H9 (cell line): ENCODE measurements at regions not wholly inside any gene's neighbourhood (a gene's known extent, or its start where the extent isn't known, plus 50 kb on each side); places are given as distances from the start of the nearest gene placed in this dataset.

Experiments
- DNase-seq: peaks from one replicate; pipeline ENCODE4 v3.0.0-alpha.2; 2017
- H2AFZ ChIP-seq: one replicate; pipeline ENCODE4 v1.6.1; 2013; ENCODE audit warnings: mild to moderate bottlenecking, low read length, control low read depth, moderate library complexity
- H2AK5ac ChIP-seq: 2 replicates; pipeline ENCODE4 v1.6.1; 2013; ENCODE audit warnings: low read length, control low read depth, mixed read lengths; ENCODE audit not compliant: insufficient read length
- H2BK120ac ChIP-seq: one replicate; pipeline ENCODE4 v1.6.1; 2013; ENCODE audit warnings: low read depth, mild to moderate bottlenecking, low read length, control low read depth, inconsistent platforms; ENCODE audit not compliant: poor library complexity, severe bottlenecking
- H2BK12ac ChIP-seq: 2 replicates; pipeline ENCODE4 v1.6.1; 2013; ENCODE audit warnings: low read length, control low read depth, mixed read lengths, low read depth; ENCODE audit not compliant: insufficient read length
- H2BK15ac ChIP-seq: 2 replicates; pipeline ENCODE4 v1.6.1; 2013; ENCODE audit warnings: low read depth, low read length, control low read depth
- H2BK20ac ChIP-seq: one replicate; pipeline ENCODE4 v1.6.1; 2013; ENCODE audit warnings: low read depth, mild to moderate bottlenecking, low read length, control low read depth, inconsistent platforms; ENCODE audit not compliant: poor library complexity, severe bottlenecking
- H2BK5ac ChIP-seq: 2 replicates; pipeline ENCODE4 v1.6.1; 2013; ENCODE audit warnings: low read length, control low read depth, mixed read lengths; ENCODE audit not compliant: insufficient read length
- H3K14ac ChIP-seq: 2 replicates; pipeline ENCODE4 v1.6.1; 2013; ENCODE audit warnings: low read length, control low read depth; ENCODE audit not compliant: insufficient read depth
- H3K18ac ChIP-seq: 2 replicates; pipeline ENCODE4 v1.6.1; 2013; ENCODE audit warnings: low read depth, mild to moderate bottlenecking, mixed read lengths, low read length, control low read depth; ENCODE audit not compliant: insufficient read length
- H3K23ac ChIP-seq: 2 replicates; pipeline ENCODE4 v1.6.1; 2013; ENCODE audit warnings: low read length, control low read depth, mixed read lengths, low read depth; ENCODE audit not compliant: insufficient read length
- H3K23me2 ChIP-seq: 2 replicates; pipeline ENCODE4 v1.6.1; 2013; ENCODE audit warnings: low read depth, mild to moderate bottlenecking, mixed read lengths, low read length, control low read depth; ENCODE audit not compliant: insufficient read length, poor library complexity, severe bottlenecking
- H3K27ac ChIP-seq: 2 replicates; pipeline ENCODE4 v1.5.1; 2013; ENCODE audit warnings: low read length, control low read depth, mixed read lengths, low read depth; ENCODE audit not compliant: insufficient read length
- H3K27me3 ChIP-seq: 2 replicates; pipeline ENCODE4 v1.6.1; 2013; ENCODE audit warnings: low read length, control low read depth, inconsistent platforms; ENCODE audit not compliant: insufficient read depth
- H3K4ac ChIP-seq: 2 replicates; pipeline ENCODE4 v1.6.1; 2013; ENCODE audit warnings: low read depth, mild to moderate bottlenecking, control low read depth, inconsistent platforms, low read length, moderate library complexity
- H3K4me1 ChIP-seq: 2 replicates; pipeline ENCODE4 v1.6.1; 2013; ENCODE audit warnings: low read length, control low read depth, inconsistent platforms; ENCODE audit not compliant: insufficient read depth
- H3K4me2 ChIP-seq: 2 replicates; pipeline ENCODE4 v1.6.1; 2013; ENCODE audit warnings: low read length, control low read depth, mixed read lengths; ENCODE audit not compliant: insufficient read length, insufficient read depth
- H3K56ac ChIP-seq: 2 replicates; pipeline ENCODE4 v1.6.1; 2013; ENCODE audit warnings: low read depth, mild to moderate bottlenecking, mixed read lengths, low read length, control low read depth; ENCODE audit not compliant: insufficient read length
- H3K79me1 ChIP-seq: 2 replicates; pipeline ENCODE4 v1.6.1; 2013; ENCODE audit warnings: low read depth, mild to moderate bottlenecking, moderate library complexity, low read length, control low read depth, inconsistent platforms; ENCODE audit not compliant: insufficient read depth, poor library complexity, severe bottlenecking
- H3K79me2 ChIP-seq: 2 replicates; pipeline ENCODE4 v1.6.1; 2013; ENCODE audit warnings: low read length, control low read depth, inconsistent platforms; ENCODE audit not compliant: insufficient read depth
- H3K9ac ChIP-seq: 2 replicates; pipeline ENCODE4 v1.6.1; 2013; ENCODE audit warnings: low read length, control low read depth, mixed read lengths; ENCODE audit not compliant: insufficient read length; ENCODE audit errors: extremely low read depth
- H3K9me3 ChIP-seq: one replicate; pipeline ENCODE4 v1.6.1; 2013; ENCODE audit warnings: low read depth, low read length, inconsistent platforms; ENCODE audit not compliant: control insufficient read depth
- H3T11ph ChIP-seq: one replicate; pipeline ENCODE4 v1.6.1; 2013; ENCODE audit warnings: mild to moderate bottlenecking, low read length, control low read depth, inconsistent platforms
- H4K20me1 ChIP-seq: one replicate; pipeline ENCODE4 v1.6.1; 2013; ENCODE audit not compliant: control insufficient read depth, insufficient read length, insufficient read depth
- H4K5ac ChIP-seq: 2 replicates; pipeline ENCODE4 v1.6.1; 2013; ENCODE audit warnings: low read depth, mild to moderate bottlenecking, mixed read lengths, low read length, control low read depth; ENCODE audit not compliant: insufficient read length
- H4K8ac ChIP-seq: replicated peaks from 2 replicates; pipeline ENCODE4 v1.6.1; 2013; ENCODE audit warnings: low read length, control low read depth, mixed read lengths, low read depth; ENCODE audit not compliant: insufficient read length
- H4K91ac ChIP-seq: 2 replicates; pipeline ENCODE4 v1.6.1; 2013; ENCODE audit warnings: low read depth, mild to moderate bottlenecking, moderate library complexity, mixed read lengths, low read length, control low read depth; ENCODE audit not compliant: insufficient read length
- H3K27ac Mint-ChIP-seq, 3 experiments: 2 replicates in 2 of 3; 3 replicates in 1 of 3; pipeline ENCODE4 v1.8.0; 2020 to 2021; ENCODE audit warnings: mixed read lengths in 3 of 3, mild to moderate bottlenecking in 1 of 3, moderate library complexity in 1 of 3
- H3K27me3 Mint-ChIP-seq: 2 replicates; pipeline ENCODE4 v1.8.0; 2021; ENCODE audit warnings: low read depth, mild to moderate bottlenecking, moderate library complexity, mixed read lengths
- H3K36me3 Mint-ChIP-seq, 3 experiments: 2 replicates in 2 of 3; 3 replicates in 1 of 3; pipeline ENCODE4 v1.8.0; 2020 to 2021; ENCODE audit warnings: low read depth in 3 of 3, mixed read lengths in 3 of 3; ENCODE audit not compliant: insufficient read depth in 1 of 3
- H3K4me1 Mint-ChIP-seq, 2 experiments: 2 replicates each; pipeline ENCODE4 v1.8.0; 2020; ENCODE audit warnings: mixed read lengths in 2 of 2
- H3K4me3 Mint-ChIP-seq, 2 experiments: 2 replicates in 1 of 2; 3 replicates in 1 of 2; pipeline ENCODE4 v1.8.0; 2020 to 2021; ENCODE audit warnings: mild to moderate bottlenecking in 2 of 2, mixed read lengths in 2 of 2, moderate library complexity in 1 of 2
- H3K9me3 Mint-ChIP-seq, 2 experiments: 2 replicates in 1 of 2; 3 replicates in 1 of 2; pipeline ENCODE4 v1.8.0; 2020; ENCODE audit warnings: mild to moderate bottlenecking in 2 of 2, mixed read lengths in 2 of 2, moderate library complexity in 1 of 2
- WGBS: extraction: QIAGEN DNeasy Blood & Tissue Kit; methylation state at CpG from one replicate; pipeline ENCODE4 v1.1.7; 2013; ENCODE audit warnings: missing lambda C conversion rate, low lambda C conversion rate, mixed read lengths; ENCODE audit not compliant: insufficient read length; ENCODE audit errors: extremely low coverage; 5-methylcytosine and 5-hydroxymethylcytosine counted together
- TF ChIP-seq, protein P1 (sequence below): fragments of 200-600 bp; sonication (generic); conservative IDR thresholded peaks from 3 replicates; pipeline ENCODE4 v1.8.0; 2021; ENCODE audit warnings: antibody characterized with exemption, mild to moderate bottlenecking

DNA sequence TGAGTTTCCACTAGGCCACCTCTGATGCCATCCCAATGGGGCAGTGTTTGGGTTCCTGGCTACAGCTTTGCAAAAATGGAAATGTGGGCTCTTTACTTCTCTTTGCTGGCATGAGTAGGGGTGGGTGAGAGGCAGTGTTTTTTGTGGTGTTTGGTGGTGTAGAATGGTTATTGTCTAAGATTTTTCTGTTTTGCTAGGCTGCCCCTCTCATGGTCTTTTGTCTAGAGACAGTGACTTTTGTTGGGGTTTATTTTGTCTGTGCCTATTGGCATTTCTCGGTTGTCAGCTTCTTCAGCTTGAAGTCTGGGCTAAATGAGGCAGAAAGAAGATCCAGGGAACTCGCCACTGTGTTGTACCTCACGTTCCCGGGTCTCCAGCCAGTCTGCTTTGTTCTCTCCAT is 112.1 kb downstream of the CENPF start:
- H3K4me1 Mint-ChIP-seq, result no peaks in the 10 kb centered on the region
- Histone ChIP-seq H3K4ac (no peak overlapping the region), H3K14ac (no peak overlapping the region), H3K27me3 (no peaks in the 10 kb centered on the region), H2BK12ac (no peak overlapping the region), H2BK5ac (no peak overlapping the region), H4K20me1 (no peaks in the 10 kb centered on the region), H3K79me1 (no peaks in the 10 kb centered on the region), H2AK5ac (no peak overlapping the region), H4K8ac (no peak overlapping the region), H2BK120ac (no peak overlapping the region), H3K23me2 (no peaks in the 10 kb centered on the region), H3K18ac (no peak overlapping the region), H4K5ac (no peak overlapping the region), H3K27ac (no peak overlapping the region), H3K23ac (no peak overlapping the region), H3K79me2 (no peaks in the 10 kb centered on the region), H3K56ac (no peak overlapping the region), H3K9ac (no peak overlapping the region), H3K4me2 (no peak overlapping the region), H3K9me3 (no peaks in the 10 kb centered on the region), H2BK15ac (no peak overlapping the region), H3K4me1 (no peaks in the 10 kb centered on the region), H3T11ph (no peak overlapping the region), H2AFZ (no peak overlapping the region), H4K91ac (no peak overlapping the region), H2BK20ac (no peak overlapping the region)
- no peak overlapping the region; a peak in 1 of 7 replicates for H3K27ac Mint-ChIP-seq
- WGBS, result no CpG with 5 or more reads among the region's 4 CpGs
- no peak overlapping the region for H3K4me3 Mint-ChIP-seq
- H3K27me3 Mint-ChIP-seq, result no peaks in the 10 kb centered on the region
- TF ChIP-seq, protein P1, sequence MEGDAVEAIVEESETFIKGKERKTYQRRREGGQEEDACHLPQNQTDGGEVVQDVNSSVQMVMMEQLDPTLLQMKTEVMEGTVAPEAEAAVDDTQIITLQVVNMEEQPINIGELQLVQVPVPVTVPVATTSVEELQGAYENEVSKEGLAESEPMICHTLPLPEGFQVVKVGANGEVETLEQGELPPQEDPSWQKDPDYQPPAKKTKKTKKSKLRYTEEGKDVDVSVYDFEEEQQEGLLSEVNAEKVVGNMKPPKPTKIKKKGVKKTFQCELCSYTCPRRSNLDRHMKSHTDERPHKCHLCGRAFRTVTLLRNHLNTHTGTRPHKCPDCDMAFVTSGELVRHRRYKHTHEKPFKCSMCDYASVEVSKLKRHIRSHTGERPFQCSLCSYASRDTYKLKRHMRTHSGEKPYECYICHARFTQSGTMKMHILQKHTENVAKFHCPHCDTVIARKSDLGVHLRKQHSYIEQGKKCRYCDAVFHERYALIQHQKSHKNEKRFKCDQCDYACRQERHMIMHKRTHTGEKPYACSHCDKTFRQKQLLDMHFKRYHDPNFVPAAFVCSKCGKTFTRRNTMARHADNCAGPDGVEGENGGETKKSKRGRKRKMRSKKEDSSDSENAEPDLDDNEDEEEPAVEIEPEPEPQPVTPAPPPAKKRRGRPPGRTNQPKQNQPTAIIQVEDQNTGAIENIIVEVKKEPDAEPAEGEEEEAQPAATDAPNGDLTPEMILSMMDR, result no peak
- no peaks in the 10 kb centered on the region for H3K36me3 Mint-ChIP-seq
- no peak for DNase-seq
- H3K9me3 Mint-ChIP-seq, result no peaks in the 10 kb centered on the region
